H1 (cell line): ENCODE measurements at regions not wholly inside any gene's neighbourhood (a gene's known extent, or its start where the extent isn't known, plus 50 kb on each side); places are given as distances from the start of the nearest gene placed in this dataset.

Experiments used
- CTCF ChIA-PET: fragments of 300-600 bp; sonication (Branson Sonifier 250); formaldehyde crosslinking; loops from one replicate; lab custom pipeline; 2021; ENCODE audit not compliant: partially characterized antibody; lab: Charles Lee
- POLR2A ChIA-PET: fragments of 300-600 bp; sonication (Branson Sonifier 250); formaldehyde crosslinking; loops from one replicate; lab custom pipeline; 2021; ENCODE audit warnings: inconsistent platforms; ENCODE audit not compliant: partially characterized antibody; lab: Charles Lee
- DNase-seq, 2 experiments: peaks; one replicate each; pipeline versions ENCODE4 v3.0.0 to v3.0.0-alpha.2; 2010 to 2022; ENCODE audit warnings: low spot score in 2 of 2, low read depth in 1 of 2, mixed read lengths in 1 of 2
- FAIRE-seq: peaks from 2 replicates; lab custom pipeline; 2011; peaks lifted over from hg19 to GRCh38; lab: Jason Lieb, UNC
- H2AFZ ChIP-seq: 2 replicates; pipeline ENCODE4 v1.8.1; 2012; ENCODE audit warnings: low read length, inconsistent platforms
- H2AK5ac ChIP-seq: 2 replicates; pipeline ENCODE4 v1.6.1; 2013; ENCODE audit warnings: low read depth, low read length
- H2BK120ac ChIP-seq: replicated peaks from 2 replicates; pipeline ENCODE3; 2013; ENCODE audit warnings: low read depth, low read length, inconsistent platforms
- H2BK12ac ChIP-seq: 2 replicates; pipeline ENCODE4 v1.6.1; 2013; ENCODE audit warnings: low read depth, low read length
- H2BK15ac ChIP-seq: 2 replicates; pipeline ENCODE4 v1.6.1; 2013; ENCODE audit warnings: low read length
- H2BK20ac ChIP-seq: 2 replicates; pipeline ENCODE4 v1.6.1; 2013; ENCODE audit warnings: low read length
- H2BK5ac ChIP-seq: 2 replicates; pipeline ENCODE4 v1.6.1; 2013; ENCODE audit warnings: low read depth, low read length
- H3K14ac ChIP-seq: 2 replicates; pipeline ENCODE4 v1.6.1; 2013; ENCODE audit warnings: inconsistent platforms; ENCODE audit not compliant: insufficient read length
- H3K18ac ChIP-seq: 2 replicates; pipeline ENCODE4 v1.6.1; 2013; ENCODE audit warnings: low read length; ENCODE audit errors: extremely low read depth
- H3K23ac ChIP-seq: 2 replicates; pipeline ENCODE4 v1.6.1; 2013; ENCODE audit warnings: inconsistent platforms; ENCODE audit not compliant: insufficient read length
- H3K23me2 ChIP-seq: 2 replicates; pipeline ENCODE4 v1.6.1; 2013; ENCODE audit warnings: low read depth, low read length
- H3K27ac ChIP-seq: 2 replicates; pipeline ENCODE4 v1.6.1; 2011; ENCODE audit warnings: low read depth, low read length, inconsistent platforms
- H3K27me3 ChIP-seq, 4 experiments: replicated peaks in 1 of 4; 1 replicate in 1 of 4; 2 replicates in 3 of 4; pipeline versions ENCODE4 v1.6.1 to v1.8.1; 2011 to 2013; ENCODE audit warnings: low read length in 3 of 4, mild to moderate bottlenecking in 3 of 4, inconsistent platforms in 2 of 4, mixed read lengths in 2 of 4, moderate library complexity in 1 of 4; ENCODE audit not compliant: control insufficient read depth in 3 of 4, insufficient read depth in 3 of 4; ENCODE audit errors: extremely low read depth in 1 of 4
- H3K36me3 ChIP-seq, 4 experiments: 2 replicates each; pipeline versions ENCODE4 v1.6.1 to v1.8.1; 2011 to 2013; ENCODE audit warnings: mild to moderate bottlenecking in 4 of 4, low read length in 3 of 4, moderate library complexity in 2 of 4, control low read depth in 1 of 4, inconsistent platforms in 1 of 4; ENCODE audit not compliant: insufficient read depth in 4 of 4, control insufficient read depth in 2 of 4
- H3K4ac ChIP-seq: replicated peaks from 2 replicates; pipeline ENCODE3; 2013; ENCODE audit warnings: low read length, low read depth, mixed read lengths, inconsistent platforms; ENCODE audit not compliant: insufficient read length
- H3K4me1 ChIP-seq, 4 experiments: replicated peaks in 1 of 4; 1 replicate in 1 of 4; 2 replicates in 3 of 4; pipeline versions ENCODE4 v1.6.1 to v1.8.1; 2011 to 2013; ENCODE audit warnings: low read length in 3 of 4, inconsistent platforms in 2 of 4, mixed read lengths in 1 of 4; ENCODE audit not compliant: insufficient read depth in 4 of 4, control insufficient read depth in 3 of 4
- H3K4me2 ChIP-seq, 2 experiments: 2 replicates each; pipeline versions ENCODE4 v1.6.1 to v1.8.1; 2011 to 2013; ENCODE audit warnings: low read depth in 2 of 2, low read length in 2 of 2, control low read depth in 1 of 2, inconsistent platforms in 1 of 2, mild to moderate bottlenecking in 1 of 2; ENCODE audit not compliant: insufficient read depth in 1 of 2
- H3K4me3 ChIP-seq, 4 experiments: fragments of 200-600, 300-600 bp in 1 of 4; sonication (generic), shearing (Covaris generic), sonication (Bioruptor Twin) in 1 of 4; 2 replicates each; pipeline versions ENCODE4 v1.5.1 to v1.8.1; 2011 to 2016; ENCODE audit warnings: low read length in 4 of 4, low read depth in 3 of 4, control low read depth in 2 of 4, inconsistent platforms in 2 of 4, mild to moderate bottlenecking in 2 of 4, mixed read lengths in 1 of 4, moderate library complexity in 1 of 4; ENCODE audit not compliant: insufficient read depth in 2 of 4; ENCODE audit errors: extremely low read depth in 1 of 4
- H3K56ac ChIP-seq: replicated peaks from 2 replicates; pipeline ENCODE3; 2013; ENCODE audit warnings: low read depth, mild to moderate bottlenecking, mixed read lengths, low read length, inconsistent platforms; ENCODE audit not compliant: insufficient read length
- H3K79me1 ChIP-seq: 2 replicates; pipeline ENCODE4 v1.6.1; 2013; ENCODE audit warnings: low read depth, low read length, control low read depth
- H3K79me2 ChIP-seq, 2 experiments: 2 replicates each; pipeline versions ENCODE4 v1.6.1 to v1.8.1; 2012 to 2013; ENCODE audit warnings: low read length in 2 of 2, mild to moderate bottlenecking in 2 of 2, inconsistent platforms in 1 of 2; ENCODE audit not compliant: insufficient read depth in 2 of 2, control insufficient read depth in 1 of 2
- H3K9ac ChIP-seq, 4 experiments: replicated peaks in 1 of 4; 1 replicate in 1 of 4; 2 replicates in 3 of 4; pipeline versions ENCODE4 v1.6.1 to v1.8.1; 2011 to 2013; ENCODE audit warnings: low read depth in 3 of 4, low read length in 3 of 4, control low read depth in 2 of 4, mild to moderate bottlenecking in 2 of 4, moderate library complexity in 2 of 4, inconsistent platforms in 1 of 4; ENCODE audit errors: extremely low read depth in 1 of 4
- H3K9me3 ChIP-seq, 2 experiments: 2 replicates each; pipeline versions ENCODE4 v1.6.1 to v1.8.1; 2012 to 2013; ENCODE audit warnings: mild to moderate bottlenecking in 2 of 2, moderate library complexity in 2 of 2, control low read depth in 1 of 2, inconsistent platforms in 1 of 2, low read depth in 1 of 2, low read length in 1 of 2, mixed read lengths in 1 of 2; ENCODE audit not compliant: insufficient read depth in 2 of 2
- H4K20me1 ChIP-seq, 2 experiments: replicated peaks in 1 of 2; 2 replicates each; pipeline versions ENCODE3 to v1.8.1; 2011 to 2013; ENCODE audit warnings: inconsistent platforms in 2 of 2, low read length in 2 of 2, mild to moderate bottlenecking in 1 of 2; ENCODE audit not compliant: insufficient read depth in 2 of 2, control insufficient read depth in 1 of 2
- H4K5ac ChIP-seq: 2 replicates; pipeline ENCODE4 v1.6.1; 2013; ENCODE audit warnings: low read length, low read depth, mixed read lengths, inconsistent platforms; ENCODE audit not compliant: insufficient read length
- H4K8ac ChIP-seq: 2 replicates; pipeline ENCODE4 v1.8.0; 2013; ENCODE audit warnings: mild to moderate bottlenecking, moderate library complexity, low read length, inconsistent platforms; ENCODE audit not compliant: insufficient read depth; ENCODE audit errors: extremely low read depth
- H4K91ac ChIP-seq: replicated peaks from 2 replicates; pipeline ENCODE3; 2013; ENCODE audit warnings: low read length, mixed read lengths, inconsistent platforms; ENCODE audit not compliant: insufficient read length
- BCL11A ChIP-seq, 2 experiments: IDR thresholded peaks; one replicate each; pipeline ENCODE4 v1.6.1; 2011; ENCODE audit warnings: low read depth in 2 of 2, low read length in 2 of 2, mild to moderate bottlenecking in 2 of 2
- BRCA1 ChIP-seq: IDR thresholded peaks from 2 replicates; pipeline ENCODE4 v1.6.1; 2012; ENCODE audit warnings: low read depth, low read length, improper control_type of control experiment
- CEBPB ChIP-seq: IDR thresholded peaks from 2 replicates; pipeline ENCODE4 v1.6.1; 2012; ENCODE audit warnings: low read depth, low read length
- CREB1 ChIP-seq: IDR thresholded peaks from 2 replicates; pipeline ENCODE4 v1.6.1; 2012; ENCODE audit warnings: inconsistent platforms
- JUND ChIP-seq: IDR thresholded peaks from 2 replicates; pipeline ENCODE4 v1.6.1; 2011; ENCODE audit warnings: mild to moderate bottlenecking, improper control_type of control experiment, low read length
- NANOG ChIP-seq: IDR thresholded peaks from 2 replicates; pipeline ENCODE4 v1.6.1; 2011; ENCODE audit warnings: low read length, low read depth, mild to moderate bottlenecking, inconsistent platforms; ENCODE audit not compliant: insufficient read depth, poor library complexity, severe bottlenecking
- PHF8 ChIP-seq: fragments of 200-600 bp; sonication (generic); conservative IDR thresholded peaks from 2 replicates; pipeline ENCODE4 v1.7.1; 2012; ENCODE audit warnings: low read depth, mild to moderate bottlenecking, inconsistent platforms, low read length, moderate library complexity
- POU5F1 ChIP-seq: IDR thresholded peaks from 2 replicates; pipeline ENCODE4 v1.6.1; 2011; ENCODE audit warnings: low read depth, mild to moderate bottlenecking, low read length, moderate library complexity
- RXRA ChIP-seq: IDR thresholded peaks from 2 replicates; pipeline ENCODE4 v1.6.1; 2011; ENCODE audit warnings: low read depth, mild to moderate bottlenecking, low read length, moderate library complexity; ENCODE audit not compliant: insufficient read depth
- SAP30 ChIP-seq: fragments of 300-600 bp; sonication (generic); IDR thresholded peaks from 2 replicates; pipeline ENCODE4 v1.7.1; 2012; ENCODE audit warnings: low read length, moderate library complexity, mild to moderate bottlenecking, inconsistent platforms; ENCODE audit not compliant: insufficient read depth, insufficient replicate concordance
- SP2 ChIP-seq: IDR thresholded peaks from 2 replicates; pipeline ENCODE4 v1.6.1; 2012; ENCODE audit warnings: mild to moderate bottlenecking, low read length, inconsistent platforms
- SUZ12 ChIP-seq: fragments of 200-600 bp; sonication (generic); IDR thresholded peaks from 2 replicates; pipeline ENCODE4 v1.6.1; 2012; ENCODE audit warnings: mild to moderate bottlenecking, inconsistent platforms, low read length, moderate library complexity, mixed read lengths
- TEAD4 ChIP-seq: IDR thresholded peaks from 2 replicates; pipeline ENCODE4 v1.6.1; 2012; ENCODE audit warnings: low read depth, low read length, inconsistent platforms, mixed read lengths
- WGBS, 2 experiments: shearing (Covaris generic) in 1 of 2; methylation state at CpG; one replicate each; pipeline versions ENCODE4 v1.1.6 to v1.1.7; 2013 to 2015; ENCODE audit warnings: low lambda C conversion rate in 2 of 2, mixed read lengths in 2 of 2, inconsistent platforms in 1 of 2, low coverage in 1 of 2, missing lambda C conversion rate in 1 of 2; ENCODE audit not compliant: insufficient replicate concordance in 2 of 2, insufficient coverage in 1 of 2, insufficient read length in 1 of 2; ENCODE audit errors: extremely low coverage in 1 of 2, missing lambda C conversion rate in 1 of 2; 5-methylcytosine and 5-hydroxymethylcytosine counted together
- TF ChIP-seq, protein P1 (sequence below): IDR thresholded peaks from 2 replicates; pipeline ENCODE4 v1.6.1; 2012; ENCODE audit warnings: low read length, inconsistent platforms

GRCh38 chr9:3742586-3742985 is 216.8 kb upstream of the RFX3 start:
- Histone ChIP-seq H2AK5ac (no peak overlapping the region), H3K79me2 (no peaks in the 10 kb centered on the region), H4K8ac (no peak overlapping the region), H2BK15ac (no peak overlapping the region), H3K14ac (no peak overlapping the region), H4K5ac (no peak overlapping the region), H3K23me2 (no peaks in the 10 kb centered on the region), H3K27me3 (no peaks in the 10 kb centered on the region), H2AFZ (no peak overlapping the region), H4K91ac (no peak overlapping the region), H3K4me3 (no peak overlapping the region), H3K56ac (no peak overlapping the region), H3K18ac (no peak overlapping the region), H2BK120ac (no peak overlapping the region), H3K79me1 (no peaks in the 10 kb centered on the region), H3K9me3 (no peaks in the 10 kb centered on the region), H3K9ac (no peak overlapping the region), H2BK20ac (no peak overlapping the region), H3K23ac (no peak overlapping the region), H3K36me3 (no peaks in the 10 kb centered on the region), H2BK12ac (no peak overlapping the region), H3K4me1 (peaks cover 0 to 4% (median 2%) of the 10 kb centered on the region in 4 experiments; a peak in 3 of 7 replicates), H3K4ac (no peak overlapping the region), H3K27ac (no peak overlapping the region), H3K4me2 (no peak overlapping the region), H4K20me1 (no peaks in the 10 kb centered on the region), H2BK5ac (no peak overlapping the region)
- WGBS, 2 experiments: 79% methylated on average over 3 of the region's 3 CpGs; no CpG with 5 or more reads in 1 of the 2 experiments
- POLR2A ChIA-PET: no interaction called here
- no peak for FAIRE-seq
- CTCF ChIA-PET: interaction anchor here (1.1 to 2.1 kb wide), 3 partner anchors 10 to 336 kb away, joined by 3 to 13 read pairs (median 3); no protein-coding TSS in a partner anchor
- no peak for DNase-seq
- TF ChIP-seq CREB1: no peak
- no peak for TF ChIP-seq PHF8
- TF ChIP-seq BRCA1: no peak
- TF ChIP-seq TEAD4: no peak
- no peak for TF ChIP-seq SAP30
- TF ChIP-seq NANOG: no peak
- no peak for TF ChIP-seq SP2
- TF ChIP-seq RXRA: no peak
- TF ChIP-seq SUZ12: no peak
- TF ChIP-seq, protein P1, sequence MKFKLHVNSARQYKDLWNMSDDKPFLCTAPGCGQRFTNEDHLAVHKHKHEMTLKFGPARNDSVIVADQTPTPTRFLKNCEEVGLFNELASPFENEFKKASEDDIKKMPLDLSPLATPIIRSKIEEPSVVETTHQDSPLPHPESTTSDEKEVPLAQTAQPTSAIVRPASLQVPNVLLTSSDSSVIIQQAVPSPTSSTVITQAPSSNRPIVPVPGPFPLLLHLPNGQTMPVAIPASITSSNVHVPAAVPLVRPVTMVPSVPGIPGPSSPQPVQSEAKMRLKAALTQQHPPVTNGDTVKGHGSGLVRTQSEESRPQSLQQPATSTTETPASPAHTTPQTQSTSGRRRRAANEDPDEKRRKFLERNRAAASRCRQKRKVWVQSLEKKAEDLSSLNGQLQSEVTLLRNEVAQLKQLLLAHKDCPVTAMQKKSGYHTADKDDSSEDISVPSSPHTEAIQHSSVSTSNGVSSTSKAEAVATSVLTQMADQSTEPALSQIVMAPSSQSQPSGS: no peak
- TF ChIP-seq JUND: no peak
- TF ChIP-seq POU5F1: no peak
- no peak for TF ChIP-seq BCL11A (IDR thresholded peaks at IDR 0.05; ENCODE audit: low read depth in 2 of 2, low read length in 2 of 2)
- TF ChIP-seq CEBPB: no peak
